HTR-8/SVneo (cell line): ENCODE measurements at regions not wholly inside any gene's neighbourhood (a gene's known extent, or its start where the extent isn't known, plus 50 kb on each side); places are given as distances from the start of the nearest gene placed in this dataset.
A peak's percentile ranks its signal among the peaks of the same experiment; 100 is the strongest.
"Not testable (repeated sequence)": the region's sequence is repeated elsewhere in the genome, so short reads cannot be mapped to it uniquely, and the experiment has no call there.

Experiments
- DNase-seq: peaks from one replicate; pipeline ENCODE4 v3.0.0; 2011; ENCODE audit warnings: low spot score, mixed read lengths; ENCODE audit not compliant: insufficient read length
- FAIRE-seq: peaks from 2 replicates; lab custom pipeline; 2011; peaks lifted over from hg19 to GRCh38; lab: Jason Lieb, UNC

DNA sequence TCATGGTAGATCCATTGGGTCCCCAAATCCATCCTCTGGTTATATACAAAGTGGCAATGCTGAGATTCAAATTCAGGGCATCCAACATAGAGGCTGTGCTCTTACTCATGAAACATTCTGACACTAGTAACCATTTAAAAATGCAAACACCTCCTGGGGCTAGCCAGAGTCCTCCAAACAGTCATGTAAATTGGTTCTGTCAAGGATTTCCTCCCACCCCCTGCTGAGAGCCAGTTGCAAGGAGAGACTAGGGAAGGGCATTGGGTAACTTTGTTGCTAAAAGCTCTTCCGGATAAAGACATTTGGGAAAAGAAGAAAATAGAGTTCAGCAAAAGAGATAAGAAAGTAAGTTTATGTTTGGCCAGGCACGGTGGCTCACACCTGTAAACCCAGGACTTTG lies 58.3 kb downstream of the ART5 start:
- FAIRE-seq, DNase-seq: not testable (repeated sequence)

DNA sequence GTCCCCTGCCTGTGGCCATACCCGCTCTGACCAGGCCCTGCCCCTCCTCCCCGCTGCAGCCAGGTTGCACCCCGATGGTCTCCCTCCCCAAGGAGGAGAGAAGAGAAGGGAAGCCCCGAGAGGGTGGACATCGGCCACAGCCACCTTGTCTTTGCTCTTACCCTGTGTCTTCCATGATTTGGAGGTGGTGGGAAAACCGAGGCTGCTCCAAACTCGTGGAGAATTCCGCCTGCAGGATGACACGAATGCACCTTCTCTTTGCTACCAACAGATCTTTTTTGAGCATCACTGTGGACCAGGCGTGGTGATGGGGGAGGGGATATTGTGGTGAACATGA lies 60.4 kb downstream of the ART5 start:
- FAIRE-seq, result not testable (repeated sequence)
- DNase-seq, result peak; percentile 17

DNA sequence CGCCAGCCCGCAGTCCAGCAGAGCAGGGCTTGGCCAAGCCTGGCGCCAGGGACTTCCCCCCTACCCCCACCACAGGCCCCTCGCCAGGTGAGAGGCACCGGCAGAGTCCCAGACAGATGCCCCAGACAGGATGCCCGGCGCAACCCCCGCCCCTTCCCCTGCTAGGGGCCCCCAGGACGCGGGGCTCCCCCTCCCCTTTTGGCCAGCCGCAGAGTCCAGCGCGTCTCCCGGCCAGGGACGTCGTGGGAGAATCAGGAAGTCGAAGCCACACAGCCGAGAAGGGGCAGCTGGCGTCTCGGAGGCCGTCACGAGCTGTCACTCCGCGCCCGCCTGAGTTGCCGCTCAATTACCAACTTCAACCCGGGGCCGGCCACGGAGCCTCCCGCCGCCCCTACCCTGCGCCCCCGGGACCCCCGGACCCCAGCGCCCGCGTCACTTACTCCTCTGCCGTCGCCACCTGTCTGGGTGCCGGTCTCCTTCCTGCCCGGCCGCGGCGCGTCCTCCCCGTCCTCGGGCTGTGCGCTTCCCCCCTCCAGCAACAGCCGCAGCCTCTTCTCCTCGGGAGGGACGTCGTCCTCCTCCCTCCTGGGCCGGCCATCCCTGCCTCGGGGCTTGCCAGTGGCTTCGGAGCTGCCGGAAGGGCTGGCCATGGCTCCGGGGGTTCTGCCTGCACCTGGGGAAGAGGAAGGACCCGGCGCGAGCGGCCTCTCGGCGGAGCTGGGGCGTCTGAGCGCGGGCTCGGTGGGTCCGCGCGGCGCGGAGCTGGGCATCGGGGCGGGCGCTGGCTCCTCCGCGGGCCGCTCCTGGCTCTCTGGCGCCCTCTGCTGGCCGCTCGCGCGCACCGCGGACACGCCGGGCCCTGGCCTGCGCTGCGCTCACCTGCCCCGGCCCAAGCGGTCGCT lies 61.1 kb downstream of the ART5 start:
- DNase-seq, FAIRE-seq: not testable (repeated sequence)

DNA sequence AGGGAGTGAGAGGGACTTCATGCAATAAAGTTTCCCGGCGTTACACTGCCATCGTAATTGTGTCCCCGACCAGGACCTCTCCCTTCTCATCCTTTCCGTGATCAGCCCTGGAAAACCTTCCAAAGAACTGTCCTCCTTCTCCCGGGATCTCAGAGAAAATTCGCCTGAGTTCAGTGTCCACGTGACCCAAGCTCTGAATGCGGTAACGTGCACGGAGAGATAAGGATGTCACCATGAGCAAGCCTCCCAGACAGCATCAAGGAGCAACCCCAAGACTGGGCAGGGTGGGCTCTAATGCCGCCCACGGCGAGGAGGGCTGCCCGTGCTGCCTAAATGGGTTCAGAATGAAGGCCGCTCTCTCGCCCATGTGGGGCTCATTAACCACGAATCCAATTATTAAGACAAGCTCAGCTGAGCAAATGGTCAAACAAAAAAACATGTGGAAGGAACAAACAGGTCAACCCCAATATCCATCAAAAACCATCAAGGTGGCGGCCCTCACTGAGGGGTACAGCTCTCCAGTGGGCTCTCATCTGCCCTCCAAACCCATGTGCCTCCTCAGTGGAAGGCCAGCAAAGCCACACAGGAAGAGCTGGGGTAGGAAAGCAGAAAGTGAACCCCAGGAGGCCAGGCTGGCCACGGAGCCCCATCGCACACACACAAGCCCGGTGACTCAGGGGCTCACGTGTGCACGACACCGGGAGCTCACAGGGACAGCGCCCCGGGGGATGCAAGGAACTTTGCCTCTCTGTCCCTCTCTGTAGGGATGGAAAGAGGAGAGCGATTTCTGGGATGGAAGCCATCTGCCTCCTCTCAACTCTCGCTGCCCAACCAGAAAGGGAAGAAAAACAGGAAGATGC lies 62.0 kb downstream of the ART5 start:
- not testable (repeated sequence) for FAIRE-seq, DNase-seq

DNA sequence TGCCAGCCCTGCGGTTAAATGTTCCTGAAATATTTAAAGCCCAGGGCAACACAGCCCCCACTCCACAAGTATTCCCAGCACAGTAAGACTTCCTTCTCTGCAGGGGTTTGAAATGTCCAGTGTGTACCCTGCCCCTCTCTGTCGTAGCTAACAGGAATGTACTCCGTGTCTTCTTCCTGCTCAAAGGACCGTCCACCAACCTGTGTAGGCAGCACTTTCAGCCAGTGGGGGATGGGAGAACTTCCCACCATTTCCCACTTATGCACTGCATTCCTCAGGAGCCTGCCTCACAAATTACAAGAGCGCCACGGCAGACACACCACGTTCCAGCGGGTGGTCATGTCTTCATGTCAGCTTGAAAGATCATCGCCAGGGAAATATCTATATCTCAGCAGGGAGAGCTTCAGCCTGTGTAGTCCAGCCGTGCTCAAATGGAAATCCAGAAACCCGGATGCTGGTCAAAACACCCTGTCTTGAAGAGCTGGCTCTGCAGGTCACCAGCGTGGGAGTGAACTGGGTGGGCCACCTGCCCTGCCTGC lies 65.7 kb downstream of the ART5 start:
- not testable (repeated sequence) for FAIRE-seq, DNase-seq

DNA sequence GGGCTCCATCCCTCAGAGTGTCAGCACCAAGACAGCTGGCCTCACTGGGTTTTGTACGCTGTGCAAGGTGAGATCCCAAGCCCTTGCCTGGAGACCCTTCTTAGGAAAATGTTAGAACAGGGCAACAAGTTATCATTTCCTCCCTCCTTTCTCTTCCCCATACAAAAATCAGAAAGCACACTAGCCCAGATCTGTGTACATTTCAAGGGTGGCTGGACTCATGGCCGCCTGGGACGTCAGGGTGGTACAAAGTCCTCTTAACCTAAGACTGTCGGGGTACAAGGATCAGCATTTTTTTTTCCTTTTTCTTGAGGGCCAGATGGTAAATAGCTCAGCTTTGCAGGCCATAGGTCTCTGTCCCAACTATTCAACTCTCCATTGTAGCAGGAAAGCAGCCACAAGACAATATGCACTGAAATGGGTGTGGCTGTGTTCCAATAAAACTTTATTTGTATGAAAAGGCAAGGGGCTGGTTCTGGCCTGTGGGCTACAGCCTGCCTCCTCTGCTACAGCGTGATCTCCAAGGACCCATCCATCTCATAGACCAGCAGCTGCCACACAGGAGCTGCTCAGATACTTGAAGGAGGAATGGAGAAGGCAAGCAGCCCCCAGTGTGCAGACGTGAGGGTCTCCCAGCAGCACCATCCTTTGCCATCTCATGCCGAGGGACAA lies 68.7 kb downstream of the ART5 start:
- FAIRE-seq, result not testable (repeated sequence)

DNA sequence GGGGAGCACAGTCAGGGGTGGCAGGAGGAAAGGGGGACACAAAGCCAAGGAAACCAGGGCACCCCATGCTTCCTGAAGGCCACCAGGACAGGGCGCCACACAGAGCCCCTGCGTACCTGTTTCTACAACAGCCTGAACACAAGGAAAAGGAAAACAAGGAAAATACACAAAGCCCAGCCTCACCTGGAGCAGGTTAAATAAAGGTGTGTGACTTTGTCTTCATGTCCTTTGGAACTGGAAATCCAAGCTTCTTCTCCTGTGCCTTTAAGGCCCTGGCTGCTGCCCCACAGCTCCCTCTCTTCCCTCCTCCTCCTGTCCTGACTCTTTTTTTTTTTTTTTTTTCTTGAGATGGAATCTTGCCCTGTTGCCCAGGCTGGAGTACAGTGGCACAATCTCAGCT lies 70.0 kb downstream of the ART5 start:
- not testable (repeated sequence) for DNase-seq, FAIRE-seq

More for the DNA sequence above, 68.7 kb downstream of the ART5 start:
- DNase-seq, result not testable (repeated sequence)

DNA sequence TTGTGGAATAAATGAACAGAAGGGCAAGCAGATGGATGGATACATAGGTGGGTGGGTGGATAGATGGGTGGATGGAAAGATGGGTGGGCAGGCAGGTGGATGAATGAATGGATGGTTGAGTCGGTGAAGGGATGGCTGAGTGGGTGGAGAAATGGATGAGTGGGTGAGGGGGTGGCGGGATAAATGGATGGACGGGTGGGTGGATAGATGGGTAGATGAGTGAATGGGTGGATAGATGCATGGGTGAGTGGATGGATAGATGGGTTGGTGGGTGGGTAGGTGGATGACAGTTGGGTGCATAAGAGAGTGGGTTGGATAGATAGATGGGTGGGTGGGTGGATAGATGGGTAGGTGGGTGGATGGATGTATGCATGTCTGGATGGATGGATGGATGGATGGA lies 76.0 kb downstream of the ART5 start:
- not testable (repeated sequence) for FAIRE-seq, DNase-seq

DNA sequence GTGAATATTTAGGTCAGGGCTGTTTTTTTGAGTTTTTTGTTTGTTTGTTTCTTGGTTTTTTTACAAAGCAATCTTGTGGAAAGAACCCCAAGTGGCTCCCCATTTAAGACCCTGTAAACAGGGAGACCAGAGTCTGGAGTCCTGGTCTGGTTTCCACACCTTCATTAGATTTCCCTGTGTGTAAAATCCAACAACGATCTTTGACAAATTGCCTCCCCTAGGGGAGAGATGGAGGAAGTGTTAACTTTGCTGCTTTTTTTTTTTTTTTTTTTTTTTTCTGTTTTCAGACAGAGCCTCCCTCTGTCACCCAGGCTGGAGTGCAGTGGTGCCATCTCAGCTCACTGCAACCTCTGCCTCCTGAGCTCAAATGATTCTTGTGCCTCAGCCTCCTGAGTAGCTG lies 77.4 kb downstream of the ART5 start:
- not testable (repeated sequence) for DNase-seq, FAIRE-seq

DNA sequence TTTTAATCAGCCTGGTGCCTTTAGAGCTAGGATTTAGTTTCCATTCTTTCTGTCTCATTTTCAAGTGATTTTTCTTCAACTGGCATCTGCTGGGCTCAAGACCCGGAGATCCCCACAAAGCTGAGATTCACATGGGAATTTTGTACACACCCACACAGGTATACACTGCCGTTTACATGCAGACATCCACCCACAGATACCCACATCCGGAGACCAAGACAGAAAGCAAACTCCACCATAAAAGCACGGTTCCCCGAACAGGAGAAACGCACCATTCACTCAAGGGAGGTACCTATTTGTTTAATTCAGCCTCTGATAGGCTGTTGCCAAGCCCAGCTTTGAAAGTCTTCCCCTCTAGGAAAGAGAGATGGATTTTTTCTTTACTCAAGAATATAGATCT lies 87.2 kb downstream of the ART5 start:
- not testable (repeated sequence) for DNase-seq, FAIRE-seq

DNA sequence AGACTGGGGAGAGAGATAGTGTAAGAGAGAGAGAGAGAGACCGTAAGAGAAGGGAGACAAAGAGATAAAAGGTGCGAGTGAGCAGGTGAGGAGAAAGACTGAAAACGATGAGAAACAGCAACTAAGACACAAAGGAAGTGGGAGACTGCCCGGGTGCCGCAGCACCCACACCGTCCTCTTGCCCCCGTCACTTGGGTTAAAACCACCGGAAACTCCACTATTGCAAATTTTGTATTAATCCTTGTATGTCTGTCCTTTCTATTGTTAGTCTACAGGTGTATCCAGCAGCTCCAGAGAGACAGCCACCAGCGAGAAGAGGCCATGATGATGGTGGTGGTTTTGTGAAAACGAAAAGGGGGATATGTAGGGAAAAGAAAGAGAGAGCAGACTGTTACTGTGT lies 96.8 kb downstream of the ART5 start:
- not testable (repeated sequence) for FAIRE-seq, DNase-seq

DNA sequence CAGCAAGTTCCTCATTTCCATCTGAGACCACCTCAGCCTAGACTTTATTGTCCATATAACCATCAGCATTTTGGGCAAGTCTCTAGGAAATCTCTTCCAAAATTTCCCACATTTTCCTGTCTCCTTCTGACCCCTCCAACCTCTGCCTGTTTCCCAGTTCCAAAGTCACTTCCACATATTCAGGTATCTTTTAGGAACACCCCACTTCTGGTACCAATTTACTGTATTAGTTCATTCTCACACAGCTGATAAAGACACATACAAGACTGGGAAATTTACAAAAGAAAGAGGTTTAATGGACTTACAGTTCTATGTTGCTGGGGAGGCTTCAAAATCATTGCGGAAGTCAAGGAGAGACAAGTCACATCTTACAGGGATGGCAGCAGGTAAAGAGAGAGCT lies 103.6 kb downstream of the ART5 start:
- not testable (repeated sequence) for FAIRE-seq, DNase-seq

DNA sequence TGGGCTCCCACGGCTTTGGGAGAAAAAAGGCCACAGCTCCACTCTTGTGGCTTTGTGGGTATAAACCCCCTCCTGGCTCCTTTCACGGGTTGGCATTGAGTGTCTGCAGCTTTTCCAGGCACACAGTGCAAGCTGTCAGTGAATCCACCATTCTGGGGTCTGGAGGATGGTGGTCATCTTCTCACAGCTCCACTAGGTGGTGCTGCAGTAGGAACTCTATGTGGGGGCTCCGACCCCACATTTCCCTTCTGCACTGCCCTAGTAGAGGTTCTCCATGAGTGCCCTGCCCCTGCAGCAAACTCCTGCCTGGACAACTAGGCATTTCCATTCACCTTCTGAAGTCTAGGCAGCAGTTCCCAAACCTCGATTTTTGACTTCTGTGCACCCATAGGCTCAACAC lies 104.5 kb downstream of the ART5 start:
- not testable (repeated sequence) for DNase-seq, FAIRE-seq

DNA sequence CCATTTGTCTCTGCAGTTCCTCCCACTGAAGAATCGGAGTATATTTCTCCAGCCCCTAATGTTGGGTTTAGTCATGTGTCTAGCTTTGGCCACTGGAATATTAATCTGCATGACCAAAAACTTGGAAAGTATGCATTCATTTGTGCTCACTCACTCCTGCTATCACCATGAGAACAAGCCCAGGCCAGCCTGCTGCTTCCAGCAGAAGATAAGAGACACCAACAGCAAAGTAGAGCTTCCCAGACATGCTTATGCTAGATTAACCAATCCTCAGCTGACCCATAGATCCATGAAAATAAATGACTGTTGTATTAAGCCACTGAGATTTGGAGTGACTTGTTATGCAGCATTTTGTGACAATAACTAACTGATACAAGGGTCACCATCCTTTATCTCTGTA lies 108.8 kb downstream of the ART5 start:
- DNase-seq, FAIRE-seq: not testable (repeated sequence)

DNA sequence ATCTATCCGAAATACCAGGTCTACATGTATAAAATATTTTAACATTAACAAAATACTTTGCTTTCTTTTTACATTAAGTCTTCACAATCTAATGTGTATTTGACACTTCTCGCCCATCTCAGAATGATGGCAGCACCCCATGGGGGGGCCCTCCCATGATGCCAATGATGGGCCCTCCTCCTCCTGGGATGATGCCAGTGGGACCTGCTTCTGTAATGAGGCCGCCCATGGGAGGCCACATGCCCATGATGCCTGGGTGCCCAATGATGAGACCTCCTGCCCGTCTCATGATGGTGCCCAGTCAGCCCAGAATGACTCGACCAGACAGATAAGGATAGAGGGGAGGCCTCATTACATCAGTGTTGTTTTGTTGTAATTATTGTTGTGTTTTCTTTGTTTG lies 110.5 kb downstream of the ART5 start:
- FAIRE-seq, DNase-seq: not testable (repeated sequence)

DNA sequence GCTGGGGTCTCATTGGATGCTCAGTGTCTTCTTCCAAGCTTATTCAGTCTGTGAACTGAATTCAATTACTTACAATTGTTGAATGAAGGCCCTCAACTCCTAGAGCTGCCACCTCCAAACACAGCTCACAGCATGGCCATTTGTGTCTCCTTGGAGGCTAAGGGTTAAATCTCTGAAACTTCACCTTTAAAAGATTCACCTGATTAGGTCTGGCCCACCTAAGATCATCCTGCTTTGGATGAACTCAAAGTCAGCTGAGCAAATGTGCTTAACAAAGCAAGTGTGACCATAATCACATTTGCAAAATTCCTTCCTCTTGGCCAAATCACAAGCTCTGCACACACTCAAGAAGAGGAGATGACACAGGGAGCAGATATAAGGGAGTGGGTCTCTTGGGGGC lies 118.2 kb downstream of the ART5 start:
- not testable (repeated sequence) for FAIRE-seq, DNase-seq

DNA sequence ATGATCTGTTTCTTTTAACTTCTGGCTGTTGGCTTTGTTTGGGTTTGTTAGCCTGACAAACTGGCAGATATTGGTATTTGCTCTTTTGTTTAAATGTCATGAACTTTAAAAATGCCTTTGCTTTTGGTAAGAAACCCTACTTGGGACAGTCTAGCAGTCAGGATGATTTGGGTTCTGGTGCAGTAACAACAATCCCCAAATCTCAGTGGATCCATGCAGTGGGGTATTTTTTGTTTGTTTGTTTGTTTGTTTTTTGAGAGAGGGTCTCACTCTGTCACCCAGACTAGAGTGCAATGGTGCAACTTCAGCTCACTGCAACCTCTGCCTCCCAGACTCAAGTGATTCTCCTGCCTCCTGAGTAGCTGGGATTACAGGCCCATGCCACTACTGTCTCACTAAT lies 120.9 kb downstream of the ART5 start:
- DNase-seq, FAIRE-seq: not testable (repeated sequence)

DNA sequence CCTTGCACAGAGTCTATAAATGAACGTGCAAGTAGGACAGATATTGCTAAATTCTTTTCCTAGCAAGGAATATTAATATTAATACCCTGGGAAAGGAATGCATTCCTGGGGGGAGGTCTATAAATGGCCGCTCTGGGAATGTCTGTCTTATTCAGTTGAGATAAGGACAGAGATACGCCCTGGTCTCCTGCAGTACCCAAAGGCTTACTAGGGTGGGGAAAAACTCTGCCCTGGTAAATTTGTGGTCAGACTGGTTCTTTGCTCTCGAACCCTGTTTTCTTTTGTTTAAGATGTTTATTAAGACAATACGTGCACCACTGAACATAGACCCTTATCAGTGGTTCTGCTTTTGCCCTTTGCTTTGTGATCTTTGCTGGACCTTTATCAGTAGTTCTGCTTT lies 122.0 kb downstream of the ART5 start:
- not testable (repeated sequence) for DNase-seq, FAIRE-seq

DNA sequence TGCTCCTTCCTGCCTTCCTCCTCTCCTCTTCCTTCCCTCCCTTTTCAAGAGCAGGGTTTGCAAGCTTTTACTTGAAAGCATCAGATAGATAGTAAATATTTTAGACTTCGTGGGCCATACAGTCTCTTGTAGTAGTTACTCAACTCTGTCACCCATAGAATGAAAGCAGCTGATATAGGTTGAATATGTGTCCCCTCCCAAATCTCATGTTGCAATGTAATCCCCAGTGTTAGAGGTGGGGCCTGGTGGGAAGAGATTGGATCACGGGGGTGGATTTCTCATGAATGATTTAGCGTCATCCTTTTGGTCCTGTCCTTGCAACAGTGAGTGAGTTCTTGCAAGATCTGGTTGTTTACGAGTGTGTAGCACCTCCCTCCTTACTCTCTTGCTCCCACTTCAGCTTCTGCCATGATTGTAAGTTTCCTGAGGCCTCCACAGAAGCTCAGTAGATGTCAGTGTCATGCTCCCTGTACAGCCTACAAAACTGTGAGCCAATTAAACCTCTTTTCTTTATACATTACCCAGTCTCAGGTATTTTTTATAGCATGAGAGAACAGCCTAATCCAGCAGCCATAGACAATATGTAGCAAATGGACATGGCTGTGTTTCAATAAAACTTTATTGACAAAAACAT lies 124.7 kb downstream of the ART5 start:
- DNase-seq, FAIRE-seq: not testable (repeated sequence)
